GM23248 (cell line): ENCODE measurements at regions not wholly inside any gene's neighbourhood (a gene's known extent, or its start where the extent isn't known, plus 50 kb on each side); places are given as distances from the start of the nearest gene placed in this dataset.

ENCODE experiments used
- DNase-seq: peaks from one replicate; pipeline ENCODE4 v3.0.0-alpha.2; 2015
- H2AFZ ChIP-seq: fragments of 200-600 bp; sonication (generic); 2 replicates; pipeline ENCODE4 v1.6.1; 2016; ENCODE audit warnings: antibody characterized with exemption
- H3F3A ChIP-seq: fragments of 200-600 bp; sonication (generic); 2 replicates; pipeline ENCODE4 v1.6.1; 2016; ENCODE audit warnings: mild to moderate bottlenecking, antibody characterized with exemption, mixed run types; ENCODE audit not compliant: insufficient read depth
- H3K27ac ChIP-seq: fragments of 200-600 bp; sonication (generic); 2 replicates; pipeline ENCODE4 v1.5.1; 2016; ENCODE audit warnings: mild to moderate bottlenecking
- H3K27me3 ChIP-seq: fragments of 200-600 bp; sonication (generic); replicated peaks from 2 replicates; pipeline ENCODE4 v1.6.1; 2016; ENCODE audit warnings: mild to moderate bottlenecking; ENCODE audit not compliant: insufficient read depth
- H3K36me3 ChIP-seq: fragments of 200-600 bp; sonication (generic); 2 replicates; pipeline ENCODE4 v1.6.1; 2016; ENCODE audit warnings: low read depth, mild to moderate bottlenecking
- H3K4me1 ChIP-seq: fragments of 200-600 bp; sonication (generic); 2 replicates; pipeline ENCODE4 v1.6.1; 2016; ENCODE audit warnings: mild to moderate bottlenecking; ENCODE audit not compliant: insufficient read depth
- H3K4me2 ChIP-seq: fragments of 200-600 bp; sonication (generic); one replicate; pipeline ENCODE4 v1.6.1; 2016; ENCODE audit warnings: mild to moderate bottlenecking; ENCODE audit not compliant: unreplicated experiment
- H3K4me3 ChIP-seq: fragments of 200-600 bp; sonication (generic); 2 replicates; pipeline ENCODE4 v1.5.1; 2016; ENCODE audit warnings: mild to moderate bottlenecking
- H3K79me2 ChIP-seq: fragments of 200-600 bp; sonication (generic); 2 replicates; pipeline ENCODE4 v1.6.1; 2016; ENCODE audit warnings: mild to moderate bottlenecking; ENCODE audit not compliant: insufficient read depth
- H3K9ac ChIP-seq: fragments of 200-600 bp; sonication (generic); 2 replicates; pipeline ENCODE4 v1.6.1; 2016; ENCODE audit warnings: mild to moderate bottlenecking
- H3K9me2 ChIP-seq: fragments of 200-600 bp; sonication (generic); 2 replicates; pipeline ENCODE4 v1.6.1; 2016; ENCODE audit warnings: mixed run types, mild to moderate bottlenecking, moderate library complexity; ENCODE audit not compliant: insufficient read depth
- H3K9me3 ChIP-seq: fragments of 200-600 bp; sonication (generic); one replicate; pipeline ENCODE4 v1.6.1; 2017; ENCODE audit warnings: low read depth
- H4K20me1 ChIP-seq: fragments of 200-600 bp; sonication (generic); 2 replicates; pipeline ENCODE4 v1.6.0; 2016; ENCODE audit not compliant: insufficient read depth
- EZH2 ChIP-seq: fragments of 200-600 bp; sonication (generic); IDR thresholded peaks from 2 replicates; pipeline ENCODE4 v1.6.1; 2018; ENCODE audit warnings: antibody characterized with exemption, mild to moderate bottlenecking; ENCODE audit not compliant: insufficient read depth, poor library complexity, severe bottlenecking
- EZH2phosphoT487 ChIP-seq: fragments of 200-600 bp; sonication (generic); IDR thresholded peaks from 2 replicates; pipeline ENCODE4 v1.6.1; 2018; ENCODE audit warnings: antibody characterized with exemption, moderate library complexity, mild to moderate bottlenecking, low read depth; ENCODE audit not compliant: insufficient read depth
- WGBS, 2 experiments: methylation state at CpG; one replicate each; pipeline ENCODE4 v1.1.6; 2015 to 2017; ENCODE audit warnings: low lambda C conversion rate in 2 of 2, low coverage in 1 of 2; ENCODE audit errors: missing lambda C conversion rate in 2 of 2; 5-methylcytosine and 5-hydroxymethylcytosine counted together
- in situ Hi-C: fragments of 300-500 bp; cut with MboI; formaldehyde crosslinking; loops from 2 replicates; pipeline ENCODE4 v1.15.0; 2020

GRCh38 chr18:73668051-73668450, 479.6 kb downstream of the FBXO15 start:
- TF ChIP-seq EZH2phosphoT487, result no peak
- no peak for TF ChIP-seq EZH2
- Histone ChIP-seq H3K4me1 (no peaks in the 10 kb centered on the region), H3K27ac (no peak overlapping the region), H3K9me2 (no peaks in the 10 kb centered on the region), H3F3A (no peaks in the 10 kb centered on the region), H4K20me1 (no peaks in the 10 kb centered on the region), H3K9ac (no peak overlapping the region), H3K4me3 (no peak overlapping the region), H2AFZ (no peak overlapping the region), H3K36me3 (no peaks in the 10 kb centered on the region), H3K79me2 (no peaks in the 10 kb centered on the region), H3K4me2 (no peak overlapping the region), H3K9me3 (no peaks in the 10 kb centered on the region), H3K27me3 (no peaks in the 10 kb centered on the region)
- DNase-seq, result no peak
- in situ Hi-C loops, result no loop called here
- 63 to 80% methylated on average over 1 of the region's 1 CpG for WGBS, 2 experiments

- TF ChIP-seq EZH2 (no peak), EZH2phosphoT487 (no peak)
- in situ Hi-C loops, result no loop called here
- H3K4me3 ChIP-seq, result no peak overlapping the region
- WGBS, 2 experiments, result 54 to 59% methylated on average over 1 of the region's 1 CpG
- H3K27me3 ChIP-seq, result no peaks in the 10 kb centered on the region
- H3K9me2 ChIP-seq, result no peaks in the 10 kb centered on the region
- no peak overlapping the region for H3K27ac ChIP-seq
- H2AFZ ChIP-seq, result no peak overlapping the region
- H3F3A ChIP-seq, result no peaks in the 10 kb centered on the region
- no peak overlapping the region for H3K9ac ChIP-seq
- H3K79me2 ChIP-seq, result no peaks in the 10 kb centered on the region
- DNase-seq, result no peak
- no peak overlapping the region for H3K4me2 ChIP-seq
- H4K20me1 ChIP-seq, result no peaks in the 10 kb centered on the region
- no peaks in the 10 kb centered on the region for H3K36me3 ChIP-seq
- H3K4me1 ChIP-seq, result no peaks in the 10 kb centered on the region
- no peaks in the 10 kb centered on the region for H3K9me3 ChIP-seq
Observed at GRCh38 chr18:73666772-73667171, 480.9 kb downstream of the FBXO15 start.

- Histone ChIP-seq H3K4me1 (no peaks in the 10 kb centered on the region), H3F3A (no peaks in the 10 kb centered on the region), H3K36me3 (no peaks in the 10 kb centered on the region), H3K9ac (no peak overlapping the region), H3K79me2 (no peaks in the 10 kb centered on the region), H3K4me3 (no peak overlapping the region), H3K4me2 (no peak overlapping the region), H3K27me3 (no peaks in the 10 kb centered on the region), H3K9me3 (no peaks in the 10 kb centered on the region), H3K27ac (no peak overlapping the region), H4K20me1 (no peaks in the 10 kb centered on the region), H3K9me2 (no peaks in the 10 kb centered on the region), H2AFZ (no peak overlapping the region)
- no peak for TF ChIP-seq EZH2
- in situ Hi-C loops, result no loop called here
- no peak for DNase-seq
- WGBS, 2 experiments, result 75 to 78% methylated on average over 2 of the region's 2 CpGs
Observed at GRCh38 chr18:73664896-73665295, 482.7 kb downstream of the FBXO15 start.

- Histone ChIP-seq H3K9ac (no peak overlapping the region), H3K9me3 (no peaks in the 10 kb centered on the region), H3K79me2 (no peaks in the 10 kb centered on the region), H3K27me3 (no peaks in the 10 kb centered on the region), H2AFZ (no peak overlapping the region), H4K20me1 (no peaks in the 10 kb centered on the region), H3K27ac (no peak overlapping the region), H3K4me3 (no peak overlapping the region), H3K4me2 (no peak overlapping the region), H3K9me2 (no peaks in the 10 kb centered on the region), H3F3A (no peaks in the 10 kb centered on the region), H3K4me1 (no peaks in the 10 kb centered on the region), H3K36me3 (no peaks in the 10 kb centered on the region)
- DNase-seq, result no peak
- TF ChIP-seq EZH2phosphoT487 (no peak), EZH2 (no peak)
- WGBS, 2 experiments, result 69 to 75% methylated on average over 2 of the region's 2 CpGs
- in situ Hi-C loops, result no loop called here
Observed at GRCh38 chr18:73663581-73663980, 484.1 kb downstream of the FBXO15 start.

DNA sequence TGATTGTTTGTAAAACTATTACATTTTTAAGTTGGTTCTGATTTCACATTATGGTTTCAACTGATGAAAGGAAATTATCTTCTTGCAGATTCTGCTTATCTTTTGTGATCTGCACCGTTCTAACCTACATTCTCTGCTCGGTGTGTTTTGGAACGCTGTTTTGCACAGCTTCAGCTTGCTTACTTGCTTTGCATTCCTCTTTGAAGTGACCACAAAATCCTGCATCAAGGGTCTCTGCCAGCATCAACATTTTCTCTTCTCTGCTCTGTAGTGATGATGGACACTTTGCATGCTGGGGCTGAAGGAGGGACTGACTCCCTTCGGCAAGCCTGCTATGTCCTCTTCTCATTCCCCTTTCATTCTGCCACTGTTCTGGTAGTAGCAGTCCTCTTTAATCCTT, 485.2 kb downstream of the FBXO15 start:
- no peaks in the 10 kb centered on the region for H3K4me1 ChIP-seq

More for the DNA sequence above, 485.2 kb downstream of the FBXO15 start:
- Histone ChIP-seq H3K27me3 (no peaks in the 10 kb centered on the region), H2AFZ (no peak overlapping the region), H3K4me3 (no peak overlapping the region), H3K9me3 (no peaks in the 10 kb centered on the region), H3K79me2 (no peaks in the 10 kb centered on the region), H3K9ac (no peak overlapping the region), H3K9me2 (no peaks in the 10 kb centered on the region), H3F3A (no peaks in the 10 kb centered on the region), H3K4me2 (no peak overlapping the region), H3K27ac (no peak overlapping the region), H4K20me1 (no peaks in the 10 kb centered on the region), H3K36me3 (no peaks in the 10 kb centered on the region)
- DNase-seq, result no peak
- in situ Hi-C loops, result no loop called here
- WGBS, 2 experiments, result 47 to 49% methylated on average over 4 of the region's 4 CpGs
- no peak for TF ChIP-seq EZH2
- TF ChIP-seq EZH2phosphoT487, result no peak
